Astrocyte (in vitro differentiated cells and primary cell): ENCODE measurements at regions not wholly inside any gene's neighbourhood (a gene's known extent, or its start where the extent isn't known, plus 50 kb on each side); places are given as distances from the start of the nearest gene placed in this dataset.

ENCODE experiments used
- DNase-seq: peaks from one replicate; pipeline ENCODE4 v3.0.0-alpha.2; 2010; ENCODE audit warnings: low read depth
- FAIRE-seq: peaks from 2 replicates; lab custom pipeline; 2011; peaks lifted over from hg19 to GRCh38; lab: Jason Lieb, UNC
- H2AFZ ChIP-seq: 2 replicates; pipeline ENCODE4 v1.6.0; 2012; ENCODE audit warnings: low read depth, low read length, inconsistent platforms
- H3K27ac ChIP-seq: 2 replicates; pipeline ENCODE4 v1.5.1; 2011; ENCODE audit warnings: low read depth, low read length, inconsistent platforms
- H3K27me3 ChIP-seq: 2 replicates; pipeline ENCODE4 v1.6.0; 2011; ENCODE audit warnings: low read length, inconsistent platforms; ENCODE audit not compliant: insufficient read depth
- H3K36me3 ChIP-seq: 2 replicates; pipeline ENCODE4 v1.5.1; 2011; ENCODE audit warnings: low read length, inconsistent platforms; ENCODE audit not compliant: insufficient read depth
- H3K4me1 ChIP-seq: 2 replicates; pipeline ENCODE4 v1.5.1; 2011; ENCODE audit warnings: low read length, inconsistent platforms; ENCODE audit not compliant: insufficient read depth
- H3K4me2 ChIP-seq: 2 replicates; pipeline ENCODE4 v1.6.0; 2012; ENCODE audit warnings: low read length, inconsistent platforms
- H3K4me3 ChIP-seq: 2 replicates; pipeline ENCODE4 v1.5.1; 2011; ENCODE audit warnings: low read depth, mild to moderate bottlenecking, low read length, inconsistent platforms; ENCODE audit not compliant: insufficient read depth
- H3K79me2 ChIP-seq: 2 replicates; pipeline ENCODE4 v1.6.0; 2012; ENCODE audit warnings: mild to moderate bottlenecking, low read length, inconsistent platforms; ENCODE audit not compliant: insufficient read depth
- H3K9ac ChIP-seq: 2 replicates; pipeline ENCODE4 v1.6.0; 2012; ENCODE audit warnings: mild to moderate bottlenecking, low read length, inconsistent platforms
- H3K9me3 ChIP-seq: 2 replicates; pipeline ENCODE4 v1.5.1; 2012; ENCODE audit warnings: low read depth, mild to moderate bottlenecking, low read length, inconsistent platforms; ENCODE audit not compliant: insufficient read depth
- H4K20me1 ChIP-seq: 2 replicates; pipeline ENCODE4 v1.6.0; 2012; ENCODE audit warnings: low read length, inconsistent platforms; ENCODE audit not compliant: insufficient read depth
- H3K27ac Mint-ChIP-seq: one replicate; pipeline ENCODE4 v1.8.0; 2021; ENCODE audit warnings: mild to moderate bottlenecking, mixed read lengths; ENCODE audit not compliant: unreplicated experiment
- H3K27me3 Mint-ChIP-seq: one replicate; pipeline ENCODE4 v1.8.0; 2021; ENCODE audit warnings: low read depth, mixed read lengths; ENCODE audit not compliant: unreplicated experiment
- H3K36me3 Mint-ChIP-seq: one replicate; pipeline ENCODE4 v1.8.0; 2021; ENCODE audit warnings: low read depth, mixed read lengths; ENCODE audit not compliant: unreplicated experiment
- H3K4me1 Mint-ChIP-seq: one replicate; pipeline ENCODE4 v1.8.0; 2021; ENCODE audit warnings: low read depth, mixed read lengths; ENCODE audit not compliant: unreplicated experiment
- H3K4me3 Mint-ChIP-seq: one replicate; pipeline ENCODE4 v1.8.0; 2021; ENCODE audit warnings: mild to moderate bottlenecking, moderate library complexity, mixed read lengths; ENCODE audit not compliant: unreplicated experiment
- H3K9me3 Mint-ChIP-seq: one replicate; pipeline ENCODE4 v1.8.0; 2021; ENCODE audit warnings: mild to moderate bottlenecking, mixed read lengths; ENCODE audit not compliant: unreplicated experiment
- EZH2 ChIP-seq: IDR thresholded peaks from 2 replicates; pipeline ENCODE4 v1.6.1; 2012; ENCODE audit warnings: mild to moderate bottlenecking, low read length, inconsistent platforms; ENCODE audit not compliant: insufficient read depth
- TF ChIP-seq, protein P1 (sequence below): IDR thresholded peaks from 2 replicates; pipeline ENCODE4 v1.5.1; 2011; ENCODE audit warnings: low read depth, mild to moderate bottlenecking, inconsistent platforms, low read length, moderate library complexity; ENCODE audit not compliant: insufficient read depth

DNA sequence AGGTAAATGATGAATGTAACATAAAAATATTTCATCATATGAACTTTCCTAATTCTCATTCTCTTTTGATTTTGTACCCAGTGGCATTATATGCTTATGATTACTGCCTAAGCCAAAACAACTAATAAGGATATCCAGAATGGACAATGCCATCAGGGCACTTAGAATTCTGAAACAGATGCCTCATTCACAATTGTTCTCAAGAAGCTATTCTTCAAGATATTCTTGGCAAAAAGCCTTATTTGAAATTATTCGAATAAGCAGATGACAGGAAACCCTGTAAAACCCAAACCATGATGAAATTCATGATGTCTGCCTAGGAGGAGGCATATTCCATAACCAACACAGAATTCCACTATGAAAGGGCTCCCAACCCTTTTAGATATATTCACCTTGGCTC lies 353.2 kb upstream of the TRIB2 start:
- no peak for DNase-seq
- no peak for FAIRE-seq
- peaks cover 2% of the 10 kb centered on the region for H3K9me3 Mint-ChIP-seq
- Histone ChIP-seq H3K36me3 (no peaks in the 10 kb centered on the region), H3K9ac (no peak overlapping the region), H2AFZ (no peak overlapping the region), H4K20me1 (no peaks in the 10 kb centered on the region), H3K79me2 (no peaks in the 10 kb centered on the region), H3K4me2 (no peak overlapping the region), H3K4me3 (no peak overlapping the region), H3K4me1 (no peaks in the 10 kb centered on the region), H3K9me3 (no peaks in the 10 kb centered on the region), H3K27me3 (no peaks in the 10 kb centered on the region), H3K27ac (no peak overlapping the region)
- H3K36me3 Mint-ChIP-seq = no peaks in the 10 kb centered on the region
- H3K4me1 Mint-ChIP-seq = no peaks in the 10 kb centered on the region
- no peak overlapping the region for H3K4me3 Mint-ChIP-seq
- TF ChIP-seq, protein P1, sequence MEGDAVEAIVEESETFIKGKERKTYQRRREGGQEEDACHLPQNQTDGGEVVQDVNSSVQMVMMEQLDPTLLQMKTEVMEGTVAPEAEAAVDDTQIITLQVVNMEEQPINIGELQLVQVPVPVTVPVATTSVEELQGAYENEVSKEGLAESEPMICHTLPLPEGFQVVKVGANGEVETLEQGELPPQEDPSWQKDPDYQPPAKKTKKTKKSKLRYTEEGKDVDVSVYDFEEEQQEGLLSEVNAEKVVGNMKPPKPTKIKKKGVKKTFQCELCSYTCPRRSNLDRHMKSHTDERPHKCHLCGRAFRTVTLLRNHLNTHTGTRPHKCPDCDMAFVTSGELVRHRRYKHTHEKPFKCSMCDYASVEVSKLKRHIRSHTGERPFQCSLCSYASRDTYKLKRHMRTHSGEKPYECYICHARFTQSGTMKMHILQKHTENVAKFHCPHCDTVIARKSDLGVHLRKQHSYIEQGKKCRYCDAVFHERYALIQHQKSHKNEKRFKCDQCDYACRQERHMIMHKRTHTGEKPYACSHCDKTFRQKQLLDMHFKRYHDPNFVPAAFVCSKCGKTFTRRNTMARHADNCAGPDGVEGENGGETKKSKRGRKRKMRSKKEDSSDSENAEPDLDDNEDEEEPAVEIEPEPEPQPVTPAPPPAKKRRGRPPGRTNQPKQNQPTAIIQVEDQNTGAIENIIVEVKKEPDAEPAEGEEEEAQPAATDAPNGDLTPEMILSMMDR = no peak
- no peak for TF ChIP-seq EZH2
- H3K27me3 Mint-ChIP-seq = peaks cover 5% of the 10 kb centered on the region
- no peak overlapping the region for H3K27ac Mint-ChIP-seq

DNA sequence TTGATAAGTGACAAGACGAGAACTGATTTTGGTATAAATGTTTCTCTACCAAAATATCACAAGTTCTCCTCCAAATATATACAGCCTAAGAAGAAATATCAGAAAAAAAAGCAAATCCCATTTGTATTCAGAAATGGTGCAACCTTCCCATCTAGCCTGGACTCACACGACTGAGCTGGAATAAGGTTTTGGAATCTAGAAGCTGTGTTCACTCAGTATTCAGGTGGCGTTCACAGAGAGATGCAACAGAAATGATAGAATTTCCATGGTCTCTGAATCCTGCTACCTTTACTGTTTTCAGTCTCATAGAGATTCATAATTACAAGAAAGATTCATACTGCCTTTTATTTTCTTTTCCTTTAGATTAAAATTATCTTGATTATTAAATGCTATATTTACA lies 347.2 kb upstream of the TRIB2 start:
- no peak overlapping the region for H3K4me2 ChIP-seq
- H3K4me3 Mint-ChIP-seq = no peak overlapping the region
- no peaks in the 10 kb centered on the region for H3K79me2 ChIP-seq
- H3K4me1 ChIP-seq = no peaks in the 10 kb centered on the region
- no peak for DNase-seq
- no peak overlapping the region for H3K9ac ChIP-seq
- no peak overlapping the region for H3K4me3 ChIP-seq
- H4K20me1 ChIP-seq = no peaks in the 10 kb centered on the region
- no peaks in the 10 kb centered on the region for H3K27me3 ChIP-seq
- no peaks in the 10 kb centered on the region for H3K4me1 Mint-ChIP-seq
- H3K36me3 Mint-ChIP-seq = no peaks in the 10 kb centered on the region
- H3K36me3 ChIP-seq = no peaks in the 10 kb centered on the region
- no peak for TF ChIP-seq EZH2
- TF ChIP-seq, protein P1 = no peak
- H2AFZ ChIP-seq = no peak overlapping the region
- H3K9me3 ChIP-seq = no peaks in the 10 kb centered on the region
- no peak overlapping the region for H3K27ac ChIP-seq
- no peak overlapping the region for H3K27ac Mint-ChIP-seq
- H3K9me3 Mint-ChIP-seq = peaks cover 3% of the 10 kb centered on the region
- peaks cover 11% of the 10 kb centered on the region for H3K27me3 Mint-ChIP-seq
- no peak for FAIRE-seq

DNA sequence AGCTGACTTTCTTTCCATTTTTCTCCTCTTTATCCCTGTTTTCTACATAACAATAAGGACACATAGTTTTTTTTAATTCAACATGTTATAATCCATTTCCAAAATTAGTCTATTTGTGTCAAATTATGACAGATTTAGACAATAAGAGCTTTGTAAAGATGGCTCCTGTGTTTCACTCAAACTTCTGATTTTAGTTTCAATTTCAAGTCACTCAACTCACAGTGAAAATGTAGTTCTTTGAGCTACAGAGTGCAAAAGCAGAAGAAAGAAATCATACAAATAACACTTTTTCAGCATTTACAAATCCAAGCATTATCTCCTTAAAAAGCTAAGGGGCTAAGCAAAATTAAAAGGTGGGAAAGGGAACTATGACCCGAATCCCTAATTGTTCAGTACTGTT lies 340.7 kb upstream of the TRIB2 start:
- no peak overlapping the region for H3K4me3 Mint-ChIP-seq
- peaks cover 2% of the 10 kb centered on the region for H3K4me1 Mint-ChIP-seq
- no peaks in the 10 kb centered on the region for H3K27me3 ChIP-seq
- no peaks in the 10 kb centered on the region for H3K9me3 ChIP-seq
- no peaks in the 10 kb centered on the region for H4K20me1 ChIP-seq
- H3K4me2 ChIP-seq = no peak overlapping the region
- TF ChIP-seq EZH2 = no peak
- TF ChIP-seq, protein P1 = no peak
- no peak for DNase-seq
- no peaks in the 10 kb centered on the region for H3K36me3 Mint-ChIP-seq
- H3K27ac Mint-ChIP-seq = no peak overlapping the region
- H3K4me1 ChIP-seq = no peaks in the 10 kb centered on the region
- H3K79me2 ChIP-seq = no peaks in the 10 kb centered on the region
- H3K27ac ChIP-seq = no peak overlapping the region
- no peak overlapping the region for H3K9ac ChIP-seq
- H2AFZ ChIP-seq = no peak overlapping the region
- H3K36me3 ChIP-seq = no peaks in the 10 kb centered on the region
- H3K9me3 Mint-ChIP-seq = peaks cover 3% of the 10 kb centered on the region
- H3K4me3 ChIP-seq = no peak overlapping the region
- H3K27me3 Mint-ChIP-seq = peaks cover 3% of the 10 kb centered on the region
- FAIRE-seq = no peak
